GM19324 (cell line): ENCODE measurements at regions not wholly inside any gene's neighbourhood (a gene's known extent, or its start where the extent isn't known, plus 50 kb on each side); places are given as distances from the start of the nearest gene placed in this dataset.
"Not testable (repeated sequence)": the region's sequence is repeated elsewhere in the genome, so short reads cannot be mapped to it uniquely, and the experiment has no call there.

ENCODE experiments used
- ATAC-seq: cut with Tn5 transposase; IDR thresholded peaks from one replicate; pipeline ENCODE4 v1.9.1; 2021; ENCODE audit warnings: mild to moderate bottlenecking, moderate library complexity; ENCODE audit not compliant: unreplicated experiment, low FRiP score

DNA sequence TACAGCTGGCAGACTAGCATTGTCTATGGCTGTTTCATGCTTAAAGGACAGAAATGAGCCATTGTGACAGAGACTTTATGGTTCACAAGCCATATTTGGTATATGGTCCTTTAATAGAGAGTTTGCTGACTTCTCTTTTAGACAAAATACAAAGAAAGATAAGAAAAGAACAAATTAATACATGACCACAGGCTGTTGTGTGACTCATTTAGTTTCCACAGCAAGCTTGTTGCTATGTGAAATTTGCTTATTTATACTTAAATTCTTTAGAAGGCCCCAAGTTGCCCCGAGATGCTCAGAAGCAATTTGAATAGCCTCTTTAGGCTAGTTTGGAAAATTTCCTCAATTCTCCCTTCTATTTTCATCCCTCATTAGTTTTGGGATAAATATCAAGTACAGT lies 315.3 kb upstream of the RPS23 start:
- no peak for ATAC-seq

DNA sequence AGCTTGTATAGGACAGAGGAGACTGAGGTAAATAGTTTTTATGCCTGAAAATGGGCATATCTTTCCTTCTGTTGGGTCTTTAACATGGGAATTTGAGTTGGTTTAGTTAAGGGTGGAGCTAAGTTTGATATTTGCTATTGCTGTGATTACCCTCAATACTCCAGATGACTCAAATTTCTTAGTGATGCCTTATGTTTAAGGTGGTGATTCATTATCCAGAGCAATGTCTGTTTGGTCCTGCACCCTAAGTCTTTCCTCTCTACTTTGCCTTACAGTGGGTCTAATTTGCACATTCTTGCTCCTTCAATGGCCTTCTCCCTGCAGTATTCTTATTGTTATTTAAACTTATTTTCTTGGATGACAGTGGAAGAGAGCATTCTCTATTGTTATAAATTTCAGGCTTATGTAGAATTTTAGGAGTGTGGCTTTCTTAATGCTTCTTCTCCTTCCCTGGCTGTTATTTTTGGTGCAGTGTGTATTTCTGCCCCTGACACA lies 312.9 kb upstream of the RPS23 start:
- ATAC-seq, result no peak

GRCh38 chr5:82590112-82590511 lies 312.0 kb upstream of the RPS23 start:
- no peak for ATAC-seq

DNA sequence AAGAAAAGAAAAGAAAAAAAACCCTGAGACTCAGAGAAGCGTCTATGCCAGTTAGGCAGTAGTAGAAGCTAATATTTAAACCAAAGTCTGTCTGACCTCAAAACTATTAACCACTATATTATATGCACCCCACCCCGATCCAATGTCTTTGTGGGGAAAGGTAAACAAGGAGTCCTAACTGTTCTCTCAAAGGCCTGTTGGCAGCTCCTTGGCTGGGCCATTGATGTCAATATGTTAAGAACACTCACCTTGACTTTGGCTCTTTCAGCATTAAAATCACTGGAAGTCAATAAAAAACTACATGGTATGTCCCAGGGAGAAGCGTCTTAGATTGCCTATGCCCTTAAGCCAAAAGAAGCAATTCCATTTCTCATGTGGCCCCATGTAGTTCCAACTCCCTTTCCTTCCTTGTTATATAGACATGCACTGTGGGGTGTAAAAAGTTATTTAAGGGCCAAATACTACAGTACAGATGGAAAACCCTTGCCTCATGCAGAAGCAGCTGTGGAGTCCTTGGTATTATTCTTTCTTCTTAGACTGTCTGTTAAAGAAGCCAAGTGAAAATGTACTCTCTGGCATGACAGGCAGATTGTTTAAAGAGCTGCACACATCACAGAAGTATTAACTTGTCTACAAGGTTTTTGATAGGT lies 308.6 kb upstream of the RPS23 start:
- no peak for ATAC-seq

DNA sequence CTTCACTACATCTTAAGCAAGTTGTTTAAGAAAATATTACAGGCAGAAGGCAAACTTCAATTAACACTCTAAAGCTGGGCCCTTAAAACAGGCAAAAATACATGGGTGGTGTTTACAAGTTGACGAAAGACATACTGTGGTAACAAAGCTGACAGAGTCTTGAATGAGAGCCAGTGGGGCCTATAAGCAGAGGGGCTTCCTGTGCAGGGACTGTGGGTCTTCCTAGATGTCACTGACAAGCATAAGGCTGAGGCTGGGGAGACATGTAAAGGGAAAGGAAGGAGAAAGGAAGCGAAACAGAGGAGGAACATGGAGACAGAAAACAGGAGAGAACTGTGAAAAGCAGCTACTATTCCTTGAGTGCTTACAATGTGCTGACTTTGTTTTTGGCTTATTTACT lies 308.0 kb upstream of the RPS23 start:
- ATAC-seq, result no peak

DNA sequence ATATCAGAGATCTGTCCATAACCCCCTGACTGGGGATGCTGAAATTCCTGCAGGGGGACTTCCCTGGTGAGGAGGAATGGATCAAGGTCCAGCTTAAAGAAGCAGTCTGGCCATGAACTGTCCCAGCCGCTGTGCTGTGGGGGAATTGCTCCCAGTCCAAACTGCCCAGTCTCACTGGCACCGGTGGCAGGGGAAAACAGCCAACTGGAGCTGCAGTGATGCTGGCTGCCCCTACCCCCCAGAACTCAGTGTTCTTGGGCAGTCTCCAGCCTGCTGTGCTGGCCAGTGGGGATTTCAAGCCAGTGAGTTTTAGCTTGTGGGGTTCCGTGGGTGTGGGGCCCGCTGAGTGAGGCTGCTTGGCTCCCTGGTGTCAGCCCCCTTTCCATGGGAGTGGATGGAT lies 306.5 kb upstream of the RPS23 start:
- ATAC-seq, result no peak

- ATAC-seq, result not testable (repeated sequence)
Measured at GRCh38 chr5:82583331-82583730, 305.2 kb upstream of the RPS23 start.

DNA sequence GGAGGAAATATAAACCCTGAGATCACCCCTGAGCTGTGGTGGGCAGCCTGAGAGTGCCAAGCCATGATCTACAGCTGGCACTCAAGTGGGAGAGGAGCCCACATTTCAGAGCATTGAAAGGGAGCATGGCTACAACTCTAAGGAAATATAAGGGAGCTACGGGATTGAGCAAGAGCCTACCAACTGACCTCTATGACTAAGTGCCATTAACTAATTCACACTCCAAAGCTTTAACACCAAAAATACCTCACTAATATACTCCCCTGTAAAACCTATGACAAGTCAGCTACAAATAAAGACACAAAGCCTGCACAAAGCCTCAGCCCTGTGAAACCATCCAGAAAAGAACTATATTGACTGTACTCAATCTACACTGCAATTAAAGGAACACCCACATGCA lies 286.8 kb upstream of the RPS23 start:
- ATAC-seq, result no peak

DNA sequence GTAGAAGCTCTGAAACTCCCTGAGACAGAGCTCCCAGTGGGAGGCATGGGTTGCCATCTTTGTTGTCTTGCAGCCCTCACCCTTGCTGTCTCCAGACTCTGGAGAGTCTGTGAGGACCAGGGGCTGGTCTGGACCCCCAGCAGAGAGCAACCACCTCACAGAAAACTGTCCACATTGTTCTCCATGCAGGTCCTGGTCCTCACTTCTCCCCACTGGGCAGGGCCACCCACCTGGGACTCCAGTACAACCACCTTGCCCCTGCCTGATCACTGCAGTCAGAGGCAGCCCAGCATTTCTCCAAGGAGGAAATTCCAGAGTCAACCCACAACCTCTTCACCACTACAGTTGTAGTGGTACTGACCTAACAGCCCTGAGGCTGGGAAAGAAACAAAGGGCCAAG lies 285.6 kb upstream of the RPS23 start:
- ATAC-seq, result no peak

DNA sequence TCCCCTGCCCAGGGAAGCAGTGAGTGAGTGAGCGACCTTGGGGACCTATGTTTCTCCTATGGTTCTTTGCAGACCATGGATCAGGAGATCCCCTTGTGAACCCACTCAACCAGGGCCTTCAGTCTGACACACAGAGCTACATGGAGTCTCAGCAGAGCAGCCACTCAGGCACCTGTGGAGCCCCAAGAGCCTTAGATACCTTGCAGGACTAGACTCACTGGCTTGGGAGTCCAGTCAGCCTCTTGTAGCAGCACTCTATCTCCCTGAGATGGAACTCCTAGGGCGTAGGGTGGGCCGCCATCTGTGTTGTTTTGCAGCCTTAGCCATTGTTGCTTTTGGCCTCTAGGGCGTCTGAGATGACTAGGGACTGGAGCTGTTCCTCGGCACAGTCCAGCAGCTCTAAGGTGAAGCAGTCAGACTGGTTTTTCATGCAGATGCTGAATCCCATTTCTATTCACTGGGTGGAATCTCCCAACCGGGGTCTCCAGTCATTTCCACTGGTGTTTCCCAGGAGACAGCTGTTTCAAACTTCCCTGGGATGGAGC lies 284.6 kb upstream of the RPS23 start:
- no peak for ATAC-seq

GRCh38 chr5:82561797-82562196 lies 283.6 kb upstream of the RPS23 start:
- no peak for ATAC-seq

DNA sequence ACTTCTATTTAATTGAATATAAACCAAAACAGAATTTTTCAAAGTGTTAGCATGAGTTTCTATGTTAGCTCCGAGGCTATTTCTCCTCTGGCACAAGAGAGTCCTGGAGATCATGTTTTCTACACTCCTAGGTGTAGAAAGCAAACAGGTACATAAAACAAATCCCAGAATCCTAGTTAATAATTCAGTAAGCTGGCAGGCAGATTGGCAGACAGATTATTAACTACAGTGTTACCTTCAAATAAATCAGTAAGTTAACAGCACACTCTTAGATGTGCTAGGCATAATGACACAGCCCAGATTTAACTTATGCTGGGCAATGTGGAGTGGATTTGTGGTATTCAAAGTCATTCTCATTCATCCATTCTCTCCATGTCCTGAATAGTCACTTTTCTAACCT lies 282.8 kb upstream of the RPS23 start:
- no peak for ATAC-seq

DNA sequence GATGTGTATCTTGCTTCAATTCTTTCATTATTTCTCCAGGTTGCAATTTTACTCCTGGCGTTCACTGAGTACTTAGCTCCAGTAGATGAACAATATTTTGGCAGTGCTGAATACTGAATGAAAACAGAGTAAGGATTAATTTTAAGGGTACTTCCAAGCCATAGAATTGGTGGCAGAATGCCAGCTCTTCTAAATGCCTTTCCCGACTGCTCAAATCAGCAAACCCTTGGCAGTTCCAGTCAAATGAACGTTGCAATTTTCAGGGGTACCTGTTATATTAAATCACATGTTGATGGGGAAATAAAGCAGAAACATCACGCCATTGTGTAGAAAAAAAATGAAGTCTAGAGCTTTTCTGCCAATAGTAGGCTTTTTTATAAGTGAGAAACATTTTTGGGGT lies 282.4 kb upstream of the RPS23 start:
- no peak for ATAC-seq

DNA sequence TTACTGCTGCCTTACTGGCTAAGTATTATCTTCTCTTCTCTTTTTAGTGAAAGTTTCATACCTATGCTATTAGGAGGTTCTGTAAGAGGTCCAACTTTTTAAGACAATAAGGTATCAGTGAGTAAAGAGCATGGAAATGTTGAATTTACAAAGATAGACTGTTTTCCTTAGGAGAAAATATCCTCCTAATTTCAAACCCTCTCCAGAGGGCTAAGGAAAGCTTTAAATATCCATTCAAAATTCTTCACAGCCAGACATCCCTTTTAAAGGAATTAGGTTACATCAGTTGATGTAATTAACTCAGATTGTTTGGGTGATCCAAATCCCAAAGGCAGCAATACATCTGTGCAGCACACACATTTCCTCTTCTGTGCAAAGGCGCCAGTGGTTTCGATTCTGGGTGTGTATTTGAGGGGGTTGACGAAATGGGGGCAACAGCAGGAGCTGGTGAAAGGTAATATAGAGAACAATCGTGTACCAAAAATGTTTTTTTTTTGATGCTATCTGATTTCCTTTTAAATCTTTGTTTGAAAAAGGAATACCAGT lies 273.8 kb upstream of the RPS23 start:
- no peak for ATAC-seq

DNA sequence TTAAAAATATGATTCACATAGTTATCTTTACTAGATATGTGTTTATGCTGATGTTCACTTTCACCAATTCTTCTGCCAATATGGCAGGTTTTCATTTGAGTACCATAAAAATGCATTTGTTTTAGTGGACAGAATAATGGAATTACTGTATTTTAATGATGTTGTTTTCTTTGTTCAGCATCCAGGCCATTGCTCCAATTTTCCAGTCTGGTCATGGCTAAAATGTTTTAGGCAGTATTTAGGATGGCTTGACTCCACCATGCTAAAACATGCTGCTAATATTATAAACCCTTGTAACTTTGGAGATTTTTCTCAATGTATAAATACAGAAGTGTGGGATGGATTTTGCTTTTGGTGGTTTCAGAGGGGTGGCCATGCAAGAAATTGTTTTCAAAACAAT lies 273.0 kb upstream of the RPS23 start:
- no peak for ATAC-seq

DNA sequence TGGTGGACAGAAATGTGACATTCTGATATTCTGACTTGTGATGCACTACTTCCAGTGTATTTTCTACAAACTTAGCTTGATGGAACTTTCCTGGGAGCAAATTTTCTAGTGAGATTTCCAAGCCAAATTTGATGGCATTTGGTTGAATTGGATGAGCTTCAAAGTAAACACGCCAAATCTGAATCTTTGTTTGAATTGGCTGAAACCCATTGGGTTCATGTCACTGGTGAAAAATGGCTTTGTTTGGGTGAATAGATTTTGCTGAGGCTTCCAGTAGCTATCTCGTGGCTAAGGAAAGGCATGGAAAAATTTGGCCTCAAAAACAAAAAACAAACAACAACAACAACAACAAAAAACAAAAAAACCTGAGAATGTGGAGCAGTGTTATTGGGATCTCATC lies 271.1 kb upstream of the RPS23 start:
- ATAC-seq, result no peak

GRCh38 chr5:82544004-82544403 lies 265.9 kb upstream of the RPS23 start:
- ATAC-seq, result no peak

DNA sequence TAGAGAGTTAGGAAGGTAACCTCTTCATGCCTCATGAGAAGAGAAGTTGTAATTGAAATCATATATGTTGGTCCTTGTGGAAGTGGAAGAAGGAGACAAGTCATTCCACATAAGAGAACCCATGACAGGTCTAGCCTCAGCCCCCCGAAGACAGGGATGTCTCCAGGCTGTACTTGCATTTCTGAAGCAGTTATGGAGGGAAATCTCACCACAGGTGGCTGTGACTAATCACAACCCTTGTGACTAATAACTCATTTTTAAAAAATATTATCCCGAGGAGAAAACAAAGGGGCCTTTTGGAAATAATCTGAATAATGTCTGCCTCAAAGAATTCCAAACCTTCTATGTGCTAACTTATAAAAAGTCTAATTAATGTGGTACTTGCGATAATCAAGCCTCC lies 262.1 kb upstream of the RPS23 start:
- ATAC-seq, result no peak

- no peak for ATAC-seq
Measured at GRCh38 chr5:82538339-82539034, 260.3 kb upstream of the RPS23 start.

DNA sequence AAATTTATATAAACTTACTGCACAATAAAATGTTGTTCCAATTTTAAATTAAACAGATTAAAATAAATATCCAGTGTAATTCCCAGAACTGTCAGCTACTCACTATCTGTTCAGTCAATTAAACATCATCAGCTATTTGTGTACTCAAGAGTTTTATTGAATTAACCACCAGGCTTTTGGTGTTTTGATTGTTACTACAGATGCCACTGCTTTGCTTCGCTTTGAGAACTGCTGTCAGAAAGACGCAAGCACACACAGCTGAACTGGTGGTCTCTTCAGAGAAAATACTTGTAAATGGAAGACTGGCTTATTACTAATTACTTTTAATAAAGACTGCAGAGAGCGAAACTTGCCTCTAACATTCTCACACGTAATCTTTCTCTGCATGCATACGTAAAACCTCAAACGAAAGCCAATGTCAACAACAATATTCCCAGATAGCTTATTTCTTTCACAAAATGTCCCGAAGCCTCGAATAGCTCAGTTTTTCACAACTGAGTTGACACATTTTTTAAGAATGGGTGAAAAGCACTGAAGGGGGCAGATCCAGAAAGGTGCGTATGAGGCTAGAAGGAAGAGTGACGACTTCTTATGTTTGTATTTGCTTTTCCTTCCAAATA lies 259.6 kb upstream of the RPS23 start:
- no peak for ATAC-seq

DNA sequence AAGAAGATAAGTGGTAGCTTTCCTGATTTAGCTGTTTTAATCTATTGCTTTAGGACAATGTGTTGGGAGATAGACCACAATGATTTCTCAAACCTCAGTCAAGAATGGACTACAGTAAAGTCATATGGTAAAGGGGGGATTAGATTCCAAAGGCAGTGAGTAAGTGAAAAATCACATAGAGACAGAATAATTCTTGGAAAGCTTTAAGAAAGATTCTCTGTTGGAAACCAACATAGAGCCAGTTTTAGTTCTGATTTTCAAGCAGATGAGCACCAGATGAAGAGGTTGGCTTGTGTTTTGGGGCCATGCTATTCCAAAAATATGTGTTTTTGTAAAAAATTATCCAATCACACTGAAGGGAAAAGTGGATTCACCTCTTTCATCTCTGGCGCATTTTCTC lies 256.8 kb upstream of the RPS23 start:
- ATAC-seq, result no peak
